ENCODE measurements at regions not wholly inside any gene's neighbourhood (a gene's known extent, or its start where the extent isn't known, plus 50 kb on each side); places are given as distances from the start of the nearest gene placed in this dataset.

DNA sequence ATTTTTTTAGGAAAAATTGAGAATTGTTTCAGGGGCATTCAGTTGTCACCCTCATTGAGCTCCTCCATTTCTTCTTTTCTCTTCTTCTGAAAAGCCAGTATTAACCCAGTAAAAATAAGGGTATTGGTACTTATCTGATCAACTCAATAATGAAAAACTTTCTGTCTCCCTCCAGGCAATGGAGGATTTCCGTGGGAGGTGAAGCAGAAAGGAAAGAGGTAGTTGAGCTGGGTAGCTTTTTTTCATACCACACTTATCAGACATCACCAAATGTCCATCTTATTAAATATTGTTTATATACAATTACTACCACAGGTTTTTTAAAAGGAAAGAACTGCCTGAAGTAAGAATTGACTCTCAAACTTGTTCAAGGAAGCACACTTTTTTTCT, 731.1 kb upstream of the ZNF608 start:
- DNase-seq (ENCODE audit: low read depth in 1 of 2, low spot score in 1 of 2) (no peak), ATAC-seq (no peak), FAIRE-seq (no peak)
- TF ChIP-seq HEYL (CRISPR knock-in tag; IDR thresholded peaks at IDR 0.05): no peak
- TF ChIP-seq FOXS1 (CRISPR knock-in tag; IDR thresholded peaks at IDR 0.05): no peak
- TF ChIP-seq EHMT2 (IDR thresholded peaks at IDR 0.05; ENCODE audit: low read depth): no peak
- no peak for TF ChIP-seq SREBF2 (IDR thresholded peaks at IDR 0.05)
- no peak for TF ChIP-seq GATA3 (IDR thresholded peaks at IDR 0.05; ENCODE audit: borderline replicate concordance)
- no peak for TF ChIP-seq HOXB13 (CRISPR knock-in tag; IDR thresholded peaks at IDR 0.05; ENCODE audit: low read depth)
- WGBS (ENCODE audit: missing lambda C conversion rate): 53% methylated on average over 1 of the region's 1 CpG
- no peak overlapping the region for H3K4me3 ChIP-seq
- ChIA-PET CTCF (no interaction called here), POLR2A (no interaction called here)
- no peak overlapping the region for H3K27ac ChIP-seq
- no peak overlapping the region for H3K4me2 ChIP-seq
- H3K9me3 ChIP-seq: no peaks in the 10 kb centered on the region
- no peaks in the 10 kb centered on the region for H3K4me1 ChIP-seq

DNA sequence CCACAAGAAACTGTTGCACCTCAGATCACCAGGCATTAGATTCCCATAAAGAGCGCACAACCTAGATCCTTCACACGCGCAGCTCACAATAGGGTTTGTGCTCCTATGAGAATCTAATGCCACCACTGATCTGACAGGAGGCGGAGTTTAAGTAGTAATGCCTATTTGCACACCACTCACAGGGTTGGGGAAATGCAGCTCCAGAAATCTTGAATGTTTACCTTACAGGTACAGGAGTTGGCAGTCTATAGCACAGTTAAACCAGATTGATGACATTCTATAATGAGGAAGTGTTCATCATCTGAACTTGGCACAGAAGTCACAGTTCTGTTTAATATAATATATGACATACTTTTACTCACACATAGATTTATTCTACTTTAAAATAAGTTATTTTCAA, 732.2 kb upstream of the ZNF608 start:
- DNase-seq (ENCODE audit: low read depth in 1 of 2, low spot score in 1 of 2) (no peak), FAIRE-seq (no peak), ATAC-seq (no peak)
- ChIA-PET CTCF (no interaction called here), POLR2A (no interaction called here)
- TF ChIP-seq, protein P1, sequence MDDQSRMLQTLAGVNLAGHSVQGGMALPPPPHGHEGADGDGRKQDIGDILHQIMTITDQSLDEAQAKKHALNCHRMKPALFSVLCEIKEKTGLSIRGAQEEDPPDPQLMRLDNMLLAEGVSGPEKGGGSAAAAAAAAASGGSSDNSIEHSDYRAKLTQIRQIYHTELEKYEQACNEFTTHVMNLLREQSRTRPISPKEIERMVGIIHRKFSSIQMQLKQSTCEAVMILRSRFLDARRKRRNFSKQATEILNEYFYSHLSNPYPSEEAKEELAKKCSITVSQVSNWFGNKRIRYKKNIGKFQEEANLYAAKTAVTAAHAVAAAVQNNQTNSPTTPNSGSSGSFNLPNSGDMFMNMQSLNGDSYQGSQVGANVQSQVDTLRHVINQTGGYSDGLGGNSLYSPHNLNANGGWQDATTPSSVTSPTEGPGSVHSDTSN (IDR thresholded peaks at IDR 0.05): no peak
- TF ChIP-seq, protein P2, sequence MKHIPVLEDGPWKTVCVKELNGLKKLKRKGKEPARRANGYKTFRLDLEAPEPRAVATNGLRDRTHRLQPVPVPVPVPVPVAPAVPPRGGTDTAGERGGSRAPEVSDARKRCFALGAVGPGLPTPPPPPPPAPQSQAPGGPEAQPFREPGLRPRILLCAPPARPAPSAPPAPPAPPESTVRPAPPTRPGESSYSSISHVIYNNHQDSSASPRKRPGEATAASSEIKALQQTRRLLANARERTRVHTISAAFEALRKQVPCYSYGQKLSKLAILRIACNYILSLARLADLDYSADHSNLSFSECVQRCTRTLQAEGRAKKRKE (CRISPR knock-in tag; IDR thresholded peaks at IDR 0.05; ENCODE audit: low read depth): no peak
- no peak for TF ChIP-seq NFE2L2 (conservative IDR thresholded peaks at IDR 0.05; ENCODE audit: low read length)
- no peak for TF ChIP-seq JUNB (IDR thresholded peaks at IDR 0.05)
- no peak for TF ChIP-seq HEYL (CRISPR knock-in tag; IDR thresholded peaks at IDR 0.05)
- no peak for TF ChIP-seq CBX2 (IDR thresholded peaks at IDR 0.05; ENCODE audit: borderline replicate concordance, low read depth)
- TF ChIP-seq HOXB5 (CRISPR knock-in tag; IDR thresholded peaks at IDR 0.05): no peak
- TF ChIP-seq CEBPB (IDR thresholded peaks at IDR 0.05): no peak
- H3K9me3 ChIP-seq: no peaks in the 10 kb centered on the region
- no peak overlapping the region for H3K4me3 ChIP-seq
- 93% methylated on average over 4 of the region's 4 CpGs for WGBS (ENCODE audit: missing lambda C conversion rate)
- H3K4me2 ChIP-seq: no peak overlapping the region
- peaks cover 3% of the 10 kb centered on the region for H3K4me1 ChIP-seq
- no peak overlapping the region for H3K27ac ChIP-seq

DNA sequence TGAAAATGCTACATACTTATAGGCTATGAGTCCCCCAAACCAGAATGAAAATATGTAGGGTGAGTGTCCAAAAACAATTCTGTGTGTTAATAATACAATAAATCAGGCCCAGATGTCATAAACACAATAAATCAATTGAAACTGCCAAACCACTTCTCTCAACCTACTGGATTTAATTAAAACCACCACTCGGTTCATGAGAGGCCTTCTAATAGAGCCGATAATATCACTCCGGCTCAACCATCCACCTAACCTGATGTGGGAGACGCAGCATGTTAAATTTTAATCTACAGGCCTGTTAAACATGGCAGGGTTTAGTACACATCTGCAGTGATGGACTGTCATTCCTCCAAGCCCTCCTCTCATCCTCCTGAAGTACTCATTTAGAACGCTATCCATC, 734.5 kb upstream of the ZNF608 start:
- H3K4me1 ChIP-seq: peaks cover 23% of the 10 kb centered on the region
- CTCF ChIA-PET: interaction anchor here (1.2 kb wide), 1 partner anchor 69 kb away, joined by 4 read pairs; no protein-coding TSS in a partner anchor
- DNase-seq (ENCODE audit: low read depth in 1 of 2, low spot score in 1 of 2) (no peak), ATAC-seq (no peak), FAIRE-seq (no peak)
- WGBS (ENCODE audit: missing lambda C conversion rate): 88% methylated on average over 5 of the region's 5 CpGs
- no peak overlapping the region for H3K4me2 ChIP-seq
- H3K4me3 ChIP-seq: no peak overlapping the region
- POLR2A ChIA-PET: no interaction called here
- H3K27ac ChIP-seq: no peak overlapping the region
- TF ChIP-seq TFCP2L1 (CRISPR knock-in tag; IDR thresholded peaks at IDR 0.05) (no peak), CBX8 (IDR thresholded peaks at IDR 0.05) (no peak), EHMT2 (IDR thresholded peaks at IDR 0.05; ENCODE audit: low read depth) (no peak), RFX5 (IDR thresholded peaks at IDR 0.05) (no peak), CBX2 (IDR thresholded peaks at IDR 0.05; ENCODE audit: borderline replicate concordance, low read depth) (no peak), CHD4 (IDR thresholded peaks at IDR 0.05; ENCODE audit: borderline replicate concordance) (no peak), FOSL2 (IDR thresholded peaks at IDR 0.05) (no peak), FOSL2 (CRISPR knock-in tag; IDR thresholded peaks at IDR 0.05) (no peak), MAFK (IDR thresholded peaks at IDR 0.05; ENCODE audit: partially characterized antibody) (no peak), ESRRA (IDR thresholded peaks at IDR 0.05; ENCODE audit: borderline replicate concordance, low read length) (no peak), ZNF302 (CRISPR knock-in tag; IDR thresholded peaks at IDR 0.05) (no peak), SREBF2 (IDR thresholded peaks at IDR 0.05) (no peak), POLR2AphosphoS2 (conservative IDR thresholded peaks at IDR 0.05; ENCODE audit: low read length) (no peak), SMC3 (IDR thresholded peaks at IDR 0.05) (no peak), KDM5A (IDR thresholded peaks at IDR 0.05) (no peak), MAZ (IDR thresholded peaks at IDR 0.05; ENCODE audit: borderline replicate concordance, low read depth, low read length) (no peak)
- TF ChIP-seq, protein P3, sequence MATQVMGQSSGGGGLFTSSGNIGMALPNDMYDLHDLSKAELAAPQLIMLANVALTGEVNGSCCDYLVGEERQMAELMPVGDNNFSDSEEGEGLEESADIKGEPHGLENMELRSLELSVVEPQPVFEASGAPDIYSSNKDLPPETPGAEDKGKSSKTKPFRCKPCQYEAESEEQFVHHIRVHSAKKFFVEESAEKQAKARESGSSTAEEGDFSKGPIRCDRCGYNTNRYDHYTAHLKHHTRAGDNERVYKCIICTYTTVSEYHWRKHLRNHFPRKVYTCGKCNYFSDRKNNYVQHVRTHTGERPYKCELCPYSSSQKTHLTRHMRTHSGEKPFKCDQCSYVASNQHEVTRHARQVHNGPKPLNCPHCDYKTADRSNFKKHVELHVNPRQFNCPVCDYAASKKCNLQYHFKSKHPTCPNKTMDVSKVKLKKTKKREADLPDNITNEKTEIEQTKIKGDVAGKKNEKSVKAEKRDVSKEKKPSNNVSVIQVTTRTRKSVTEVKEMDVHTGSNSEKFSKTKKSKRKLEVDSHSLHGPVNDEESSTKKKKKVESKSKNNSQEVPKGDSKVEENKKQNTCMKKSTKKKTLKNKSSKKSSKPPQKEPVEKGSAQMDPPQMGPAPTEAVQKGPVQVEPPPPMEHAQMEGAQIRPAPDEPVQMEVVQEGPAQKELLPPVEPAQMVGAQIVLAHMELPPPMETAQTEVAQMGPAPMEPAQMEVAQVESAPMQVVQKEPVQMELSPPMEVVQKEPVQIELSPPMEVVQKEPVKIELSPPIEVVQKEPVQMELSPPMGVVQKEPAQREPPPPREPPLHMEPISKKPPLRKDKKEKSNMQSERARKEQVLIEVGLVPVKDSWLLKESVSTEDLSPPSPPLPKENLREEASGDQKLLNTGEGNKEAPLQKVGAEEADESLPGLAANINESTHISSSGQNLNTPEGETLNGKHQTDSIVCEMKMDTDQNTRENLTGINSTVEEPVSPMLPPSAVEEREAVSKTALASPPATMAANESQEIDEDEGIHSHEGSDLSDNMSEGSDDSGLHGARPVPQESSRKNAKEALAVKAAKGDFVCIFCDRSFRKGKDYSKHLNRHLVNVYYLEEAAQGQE (IDR thresholded peaks at IDR 0.05): no peak
- TF ChIP-seq, protein P4, sequence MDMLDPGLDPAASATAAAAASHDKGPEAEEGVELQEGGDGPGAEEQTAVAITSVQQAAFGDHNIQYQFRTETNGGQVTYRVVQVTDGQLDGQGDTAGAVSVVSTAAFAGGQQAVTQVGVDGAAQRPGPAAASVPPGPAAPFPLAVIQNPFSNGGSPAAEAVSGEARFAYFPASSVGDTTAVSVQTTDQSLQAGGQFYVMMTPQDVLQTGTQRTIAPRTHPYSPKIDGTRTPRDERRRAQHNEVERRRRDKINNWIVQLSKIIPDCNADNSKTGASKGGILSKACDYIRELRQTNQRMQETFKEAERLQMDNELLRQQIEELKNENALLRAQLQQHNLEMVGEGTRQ (IDR thresholded peaks at IDR 0.05): no peak
- TF ChIP-seq, protein P2 (CRISPR knock-in tag; IDR thresholded peaks at IDR 0.05; ENCODE audit: low read depth): no peak
- H3K9me3 ChIP-seq: no peaks in the 10 kb centered on the region
